CD8-positive, alpha-beta memory T cell (primary cell): ENCODE measurements at regions not wholly inside any gene's neighbourhood (a gene's known extent, or its start where the extent isn't known, plus 50 kb on each side); places are given as distances from the start of the nearest gene placed in this dataset.

Experiments
- CTCF ChIA-PET: fragments of 350-600 bp; sonication (Branson Sonifier 250); formaldehyde crosslinking; loops from one replicate; lab custom pipeline; 2021; ENCODE audit warnings: antibody characterized with exemption; lab: Charles Lee
- POLR2A ChIA-PET: fragments of 350-600 bp; sonication (Branson Sonifier 250); formaldehyde crosslinking; loops from one replicate; lab custom pipeline; 2021; ENCODE audit warnings: antibody characterized with exemption; lab: Charles Lee
- DNase-seq, 5 donors: peaks; one replicate each; pipeline versions ENCODE4 v3.0.0 to v3.0.0-alpha.2; 2020 to 2022; ENCODE audit warnings: mixed read lengths in 1 of 5
- H3K27ac ChIP-seq: one replicate; pipeline ENCODE4 v1.7.0; 2013; ENCODE audit warnings: low read depth, mild to moderate bottlenecking, low read length, moderate library complexity
- H3K27me3 ChIP-seq: 2 replicates; pipeline ENCODE4 v1.7.0; 2013; ENCODE audit warnings: low read length, mild to moderate bottlenecking; ENCODE audit not compliant: insufficient read depth, poor library complexity, severe bottlenecking
- H3K36me3 ChIP-seq: 2 replicates; pipeline ENCODE4 v1.7.0; 2013; ENCODE audit warnings: mild to moderate bottlenecking, low read length, moderate library complexity; ENCODE audit not compliant: insufficient read depth
- H3K4me1 ChIP-seq: 2 replicates; pipeline ENCODE4 v1.7.0; 2013; ENCODE audit warnings: mild to moderate bottlenecking, low read length, moderate library complexity; ENCODE audit not compliant: insufficient read depth
- H3K4me3 ChIP-seq: 2 replicates; pipeline ENCODE4 v1.7.0; 2013; ENCODE audit warnings: mild to moderate bottlenecking, low read length
- H3K9me3 ChIP-seq: 2 replicates; pipeline ENCODE4 v1.7.0; 2013; ENCODE audit warnings: mild to moderate bottlenecking, low read length
- H3K27ac Mint-ChIP-seq, 8 donors: one replicate each; pipeline ENCODE4 v1.8.0; 2020 to 2021; ENCODE audit warnings: mixed read lengths in 8 of 8, mild to moderate bottlenecking in 6 of 8, inconsistent platforms in 3 of 8, moderate library complexity in 3 of 8
- H3K27me3 Mint-ChIP-seq, 2 donors: one replicate each; pipeline ENCODE4 v1.8.0; 2020 to 2021; ENCODE audit warnings: mixed read lengths in 2 of 2, mild to moderate bottlenecking in 1 of 2, moderate library complexity in 1 of 2
- H3K36me3 Mint-ChIP-seq, 3 donors: one replicate each; pipeline ENCODE4 v1.8.0; 2020 to 2021; ENCODE audit warnings: mixed read lengths in 3 of 3, inconsistent platforms in 1 of 3, mild to moderate bottlenecking in 1 of 3
- H3K4me1 Mint-ChIP-seq, 3 donors: one replicate each; pipeline ENCODE4 v1.8.0; 2020 to 2021; ENCODE audit warnings: mixed read lengths in 3 of 3, inconsistent platforms in 1 of 3, mild to moderate bottlenecking in 1 of 3
- H3K4me3 Mint-ChIP-seq, 7 donors: one replicate each; pipeline ENCODE4 v1.8.0; 2020 to 2021; ENCODE audit warnings: mixed read lengths in 7 of 7, mild to moderate bottlenecking in 6 of 7, moderate library complexity in 4 of 7, inconsistent platforms in 2 of 7
- H3K9me3 Mint-ChIP-seq, 5 donors: one replicate each; pipeline ENCODE4 v1.8.0; 2020 to 2022; ENCODE audit warnings: mixed read lengths in 5 of 5, mild to moderate bottlenecking in 3 of 5, moderate library complexity in 2 of 5, inconsistent platforms in 1 of 5

GRCh38 chr10:35848412-35848811 lies 206.3 kb upstream of the FZD8 start:
- Mint-ChIP-seq H3K9me3 (peaks cover 0 to 9% (median 5%) of the 10 kb centered on the region in 5 donors), H3K4me3 (no peak overlapping the region), H3K27me3 (peaks cover 0 to 4% of the 10 kb centered on the region in 2 donors), H3K36me3 (no peaks in the 10 kb centered on the region), H3K27ac (no peak overlapping the region), H3K4me1 (no peaks in the 10 kb centered on the region)
- ChIA-PET CTCF (no interaction called here), POLR2A (no interaction called here)
- Histone ChIP-seq H3K4me3 (no peak overlapping the region), H3K27me3 (no peaks in the 10 kb centered on the region), H3K36me3 (no peaks in the 10 kb centered on the region), H3K27ac (no peak overlapping the region), H3K4me1 (no peaks in the 10 kb centered on the region), H3K9me3 (no peaks in the 10 kb centered on the region)
- DNase-seq = no peak

- DNase-seq = no peak
- H3K27ac Mint-ChIP-seq = no peak overlapping the region
- Histone ChIP-seq H3K27ac (no peak overlapping the region), H3K4me3 (no peak overlapping the region), H3K36me3 (no peaks in the 10 kb centered on the region), H3K27me3 (no peaks in the 10 kb centered on the region), H3K9me3 (no peaks in the 10 kb centered on the region), H3K4me1 (no peaks in the 10 kb centered on the region)
- POLR2A ChIA-PET = no interaction called here
- peaks cover 0 to 16% (median 2%) of the 10 kb centered on the region in 5 donors for H3K9me3 Mint-ChIP-seq
- no peak overlapping the region for H3K4me3 Mint-ChIP-seq
- peaks cover 0 to 4% of the 10 kb centered on the region in 2 donors for H3K27me3 Mint-ChIP-seq
- H3K4me1 Mint-ChIP-seq = no peaks in the 10 kb centered on the region
- H3K36me3 Mint-ChIP-seq = no peaks in the 10 kb centered on the region
- CTCF ChIA-PET = interaction anchor here (0.9 kb wide), 1 partner anchor 175 kb away, joined by 3 read pairs; no protein-coding TSS in a partner anchor
These were observed 202.6 kb upstream of the FZD8 start for GRCh38 chr10:35844686-35845085.

DNA sequence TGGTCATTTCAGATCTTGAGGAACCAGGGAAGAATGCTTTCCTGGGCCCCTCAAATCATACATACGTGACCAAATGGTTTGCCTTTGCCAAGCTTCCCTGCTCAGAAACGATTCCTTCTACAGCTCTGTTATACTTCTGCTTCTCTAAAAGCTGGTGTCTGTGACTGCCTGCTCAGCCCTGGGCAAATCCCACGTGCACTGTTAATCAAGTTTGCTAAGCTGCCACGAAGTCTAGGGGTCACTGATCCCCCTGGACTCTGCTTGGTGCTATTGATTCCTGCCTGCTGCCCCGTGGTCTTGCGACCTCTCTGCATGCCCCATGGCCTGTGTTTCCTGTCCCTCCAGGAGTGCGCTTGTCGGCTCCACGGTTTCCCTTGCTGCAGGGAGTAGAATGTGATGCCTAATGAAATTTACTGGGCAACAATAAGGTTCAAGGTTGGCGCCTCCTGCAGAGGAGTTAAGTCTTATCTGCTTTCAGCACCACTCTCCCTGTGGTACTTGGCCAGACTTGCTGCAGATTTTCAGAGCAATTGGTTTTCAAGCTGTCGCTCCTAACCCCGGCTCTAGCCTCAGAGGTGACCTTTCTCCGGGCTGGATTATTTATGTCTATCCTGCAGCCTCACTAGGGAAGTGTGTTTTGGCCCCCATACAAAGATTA lies 201.6 kb upstream of the FZD8 start:
- H3K4me1 Mint-ChIP-seq = no peaks in the 10 kb centered on the region
- Histone ChIP-seq H3K27ac (no peak overlapping the region), H3K27me3 (no peaks in the 10 kb centered on the region), H3K36me3 (no peaks in the 10 kb centered on the region), H3K9me3 (no peaks in the 10 kb centered on the region), H3K4me1 (no peaks in the 10 kb centered on the region), H3K4me3 (no peak overlapping the region)
- H3K27me3 Mint-ChIP-seq = peaks cover 0 to 3% of the 10 kb centered on the region in 2 donors
- H3K27ac Mint-ChIP-seq = no peak overlapping the region
- no peak overlapping the region for H3K4me3 Mint-ChIP-seq
- POLR2A ChIA-PET = no interaction called here
- CTCF ChIA-PET = no interaction called here
- no peaks in the 10 kb centered on the region for H3K36me3 Mint-ChIP-seq
- peaks cover 0 to 16% (median 2%) of the 10 kb centered on the region in 5 donors for H3K9me3 Mint-ChIP-seq
- DNase-seq = no peak

- H3K4me1 Mint-ChIP-seq = no peaks in the 10 kb centered on the region
- H3K9me3 Mint-ChIP-seq = peaks cover 0 to 12% (median 4%) of the 10 kb centered on the region in 5 donors
- no peaks in the 10 kb centered on the region for H3K36me3 ChIP-seq
- H3K27ac ChIP-seq = no peak overlapping the region
- no peaks in the 10 kb centered on the region for H3K27me3 Mint-ChIP-seq
- H3K4me3 ChIP-seq = no peak overlapping the region
- no peaks in the 10 kb centered on the region for H3K4me1 ChIP-seq
- no peak overlapping the region for H3K4me3 Mint-ChIP-seq
- ChIA-PET CTCF (no interaction called here), POLR2A (no interaction called here)
- DNase-seq = no peak
- H3K27me3 ChIP-seq = no peaks in the 10 kb centered on the region
- H3K27ac Mint-ChIP-seq = no peak overlapping the region
- H3K9me3 ChIP-seq = no peaks in the 10 kb centered on the region
- no peaks in the 10 kb centered on the region for H3K36me3 Mint-ChIP-seq
These were observed 196.0 kb upstream of the FZD8 start for GRCh38 chr10:35838054-35838453.

DNA sequence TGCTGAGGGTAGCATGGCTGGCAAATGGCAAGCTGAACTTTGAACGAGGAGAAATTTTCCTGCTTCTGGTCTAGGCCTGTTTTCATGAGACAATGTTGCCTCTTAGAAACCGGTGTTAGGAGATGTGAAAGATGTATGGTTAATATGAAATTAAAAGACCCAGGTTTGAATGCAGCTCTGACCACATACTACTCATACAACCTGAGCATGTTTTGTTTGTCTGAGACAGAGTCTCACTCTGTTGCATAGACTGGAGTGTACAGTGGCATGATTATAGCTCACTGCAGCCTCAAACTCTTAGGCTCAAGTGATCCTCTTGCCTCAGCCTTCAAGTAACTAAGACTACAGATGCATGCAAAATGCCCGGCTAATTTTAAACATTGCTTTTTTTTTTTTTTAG lies 193.4 kb upstream of the FZD8 start:
- Histone ChIP-seq H3K4me3 (no peak overlapping the region), H3K36me3 (no peaks in the 10 kb centered on the region), H3K4me1 (no peaks in the 10 kb centered on the region), H3K9me3 (no peaks in the 10 kb centered on the region), H3K27ac (no peak overlapping the region), H3K27me3 (no peaks in the 10 kb centered on the region)
- no peaks in the 10 kb centered on the region for H3K4me1 Mint-ChIP-seq
- no peaks in the 10 kb centered on the region for H3K27me3 Mint-ChIP-seq
- H3K36me3 Mint-ChIP-seq = no peaks in the 10 kb centered on the region
- H3K4me3 Mint-ChIP-seq = no peak overlapping the region
- H3K27ac Mint-ChIP-seq = no peak overlapping the region
- no peak for DNase-seq
- POLR2A ChIA-PET = no interaction called here
- CTCF ChIA-PET = no interaction called here
- peaks cover 0 to 7% (median 5%) of the 10 kb centered on the region in 5 donors for H3K9me3 Mint-ChIP-seq

DNA sequence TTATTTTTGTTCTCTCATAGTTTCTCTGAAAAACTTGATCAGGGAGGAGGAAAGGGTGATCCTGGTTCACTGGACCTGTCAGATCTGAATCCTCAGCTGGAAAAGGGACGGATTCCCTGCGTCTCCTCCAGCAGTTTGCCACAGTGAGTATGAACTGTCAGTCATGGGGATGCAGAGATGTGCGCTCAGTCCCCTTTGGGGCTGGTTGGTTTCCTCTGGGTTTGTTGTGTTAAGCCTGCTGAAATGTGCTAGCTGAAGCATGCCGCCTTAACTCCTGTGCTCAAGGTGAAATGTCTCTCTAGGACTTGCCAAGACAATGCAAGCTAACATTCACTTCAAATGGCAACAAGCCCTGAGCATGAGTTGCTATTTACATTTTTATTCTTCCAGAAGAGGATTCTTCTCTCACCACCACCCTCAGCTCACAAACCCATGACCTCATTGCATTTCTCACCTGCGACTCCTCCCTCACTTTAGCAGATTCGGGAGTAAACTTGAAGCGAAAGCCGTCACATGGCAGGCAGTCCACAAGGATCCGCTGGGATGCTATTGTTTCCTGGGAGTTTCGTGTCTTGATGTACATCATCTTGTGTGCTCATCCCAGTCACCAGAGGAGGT lies 192.9 kb upstream of the FZD8 start:
- no peak overlapping the region for H3K4me3 ChIP-seq
- H3K27me3 Mint-ChIP-seq = no peaks in the 10 kb centered on the region
- H3K4me3 Mint-ChIP-seq = no peak overlapping the region
- peaks cover 0 to 7% (median 5%) of the 10 kb centered on the region in 5 donors for H3K9me3 Mint-ChIP-seq
- no peak overlapping the region for H3K27ac Mint-ChIP-seq
- H3K36me3 Mint-ChIP-seq = no peaks in the 10 kb centered on the region
- H3K4me1 Mint-ChIP-seq = no peaks in the 10 kb centered on the region
- H3K36me3 ChIP-seq = no peaks in the 10 kb centered on the region
- H3K4me1 ChIP-seq = no peaks in the 10 kb centered on the region
- POLR2A ChIA-PET = no interaction called here
- CTCF ChIA-PET = no interaction called here
- H3K27ac ChIP-seq = no peak overlapping the region
- H3K9me3 ChIP-seq = no peaks in the 10 kb centered on the region
- no peak for DNase-seq
- H3K27me3 ChIP-seq = no peaks in the 10 kb centered on the region

- H3K4me1 ChIP-seq = no peaks in the 10 kb centered on the region
- Mint-ChIP-seq H3K27me3 (no peaks in the 10 kb centered on the region), H3K4me3 (no peak overlapping the region), H3K36me3 (no peaks in the 10 kb centered on the region), H3K27ac (no peak overlapping the region), H3K9me3 (peaks cover 0 to 5% (median 3%) of the 10 kb centered on the region in 5 donors), H3K4me1 (no peaks in the 10 kb centered on the region)
- ChIA-PET CTCF (no interaction called here), POLR2A (no interaction called here)
- H3K36me3 ChIP-seq = no peaks in the 10 kb centered on the region
- no peak overlapping the region for H3K4me3 ChIP-seq
- H3K27ac ChIP-seq = no peak overlapping the region
- H3K27me3 ChIP-seq = no peaks in the 10 kb centered on the region
- DNase-seq = no peak
- no peaks in the 10 kb centered on the region for H3K9me3 ChIP-seq
These were observed 185.7 kb upstream of the FZD8 start for GRCh38 chr10:35827783-35828182.

DNA sequence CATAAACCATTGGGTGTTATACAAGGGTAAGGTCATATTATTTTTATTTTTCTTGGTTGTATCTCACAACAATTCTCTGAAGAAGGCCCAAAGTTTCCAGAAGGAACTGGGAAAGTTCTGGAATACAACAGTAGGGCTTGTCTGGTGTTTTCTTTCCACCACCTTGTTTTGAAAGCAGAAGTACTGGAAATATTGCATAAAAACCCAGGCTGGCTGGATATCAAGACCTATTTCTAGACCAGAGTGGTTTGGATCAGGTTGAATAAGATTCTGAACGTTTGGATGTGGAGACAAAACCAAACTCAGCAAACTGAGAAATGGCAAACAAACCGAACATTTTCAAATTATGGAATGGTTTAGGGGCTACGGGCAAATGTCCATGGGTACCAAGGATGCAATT lies 182.6 kb upstream of the FZD8 start:
- CTCF ChIA-PET = no interaction called here
- H3K4me1 Mint-ChIP-seq = no peaks in the 10 kb centered on the region

More for the DNA sequence above, 182.6 kb upstream of the FZD8 start:
- Histone ChIP-seq H3K4me3 (no peak overlapping the region), H3K36me3 (no peaks in the 10 kb centered on the region), H3K9me3 (no peaks in the 10 kb centered on the region), H3K4me1 (no peaks in the 10 kb centered on the region), H3K27me3 (no peaks in the 10 kb centered on the region), H3K27ac (no peak overlapping the region)
- peaks cover 0 to 8% (median 2%) of the 10 kb centered on the region in 5 donors for H3K9me3 Mint-ChIP-seq
- no peak overlapping the region for H3K4me3 Mint-ChIP-seq
- H3K27me3 Mint-ChIP-seq = no peaks in the 10 kb centered on the region
- DNase-seq = no peak
- H3K36me3 Mint-ChIP-seq = no peaks in the 10 kb centered on the region
- POLR2A ChIA-PET = no interaction called here
- no peak overlapping the region for H3K27ac Mint-ChIP-seq
